SK-N-SH treated with all-trans-retinoic acid at 6 μM for 48 hours (cell line): ENCODE measurements at regions not wholly inside any gene's neighbourhood (a gene's known extent, or its start where the extent isn't known, plus 50 kb on each side); places are given as distances from the start of the nearest gene placed in this dataset.

Experiments used
- ATAC-seq: fragments of 200-7000 bp; cut with Tn5 transposase; 3 replicates; pipeline ENCODE4 v1.9.1; 2020; ENCODE audit warnings: mild to moderate bottlenecking, moderate library complexity
- CSDC2 ChIP-seq: fragments of 250-450 bp; sonication (Bioruptor Pico); IDR thresholded peaks from 2 replicates; pipeline ENCODE4 v1.5.0; 2020; ENCODE audit warnings: mild to moderate bottlenecking, moderate library complexity
- ESRRG ChIP-seq: fragments of 250-450 bp; sonication (Bioruptor Pico); IDR thresholded peaks from 2 replicates; pipeline ENCODE4 v1.6.1; 2021; ENCODE audit warnings: mild to moderate bottlenecking
- ISL1 ChIP-seq: fragments of 250-450 bp; sonication (Bioruptor Pico); IDR thresholded peaks from 2 replicates; pipeline ENCODE4 v2.1.2; 2022; ENCODE audit warnings: mild to moderate bottlenecking, moderate library complexity
- OSR1 ChIP-seq: fragments of 250-450 bp; sonication (Bioruptor Pico); IDR thresholded peaks from 2 replicates; pipeline ENCODE4 v1.8.0; 2022; ENCODE audit warnings: moderate library complexity, mild to moderate bottlenecking, inconsistent platforms
- PPARA ChIP-seq: fragments of 250-450 bp; sonication (Bioruptor Pico); IDR thresholded peaks from 2 replicates; pipeline ENCODE4 v1.5.0; 2020; ENCODE audit warnings: mild to moderate bottlenecking, borderline replicate concordance
- SNAI2 ChIP-seq: fragments of 250-450 bp; sonication (Bioruptor Pico); IDR thresholded peaks from 2 replicates; pipeline ENCODE4 v1.5.0; 2020; ENCODE audit warnings: mild to moderate bottlenecking, moderate library complexity
- TCF4 ChIP-seq: fragments of 250-450 bp; sonication (Bioruptor Pico); IDR thresholded peaks from 2 replicates; pipeline ENCODE4 v1.8.0; 2021; ENCODE audit warnings: mild to moderate bottlenecking, moderate library complexity, borderline replicate concordance
- ZFP30 ChIP-seq: fragments of 450-650 bp; formaldehyde crosslinking; IDR thresholded peaks from 2 replicates; pipeline ENCODE4 v1.5.0; 2022; ENCODE audit warnings: mild to moderate bottlenecking, moderate library complexity
- ZNF565 ChIP-seq: fragments of 450-650 bp; formaldehyde crosslinking; conservative IDR thresholded peaks from 2 replicates; pipeline ENCODE4 v1.5.0; 2020; ENCODE audit warnings: low read depth, mild to moderate bottlenecking, moderate library complexity
- ZNF70 ChIP-seq: fragments of 450-650 bp; formaldehyde crosslinking; IDR thresholded peaks from 2 replicates; pipeline ENCODE4 v1.5.0; 2020; ENCODE audit warnings: mild to moderate bottlenecking, moderate library complexity
- ZNF8 ChIP-seq: fragments of 450-650 bp; formaldehyde crosslinking; IDR thresholded peaks from 2 replicates; pipeline ENCODE4 v1.5.0; 2020; ENCODE audit warnings: mild to moderate bottlenecking, moderate library complexity
- TF ChIP-seq, protein P1 (sequence below): fragments of 250-450 bp; sonication (Bioruptor Pico); IDR thresholded peaks from 2 replicates; pipeline ENCODE4 v1.8.0; 2021; ENCODE audit warnings: low read depth, mild to moderate bottlenecking, moderate library complexity, borderline replicate concordance
- TF ChIP-seq, protein P2 (sequence below): fragments of 250-450 bp; sonication (Bioruptor Pico); IDR thresholded peaks from 2 replicates; pipeline ENCODE4 v1.5.1; 2021; ENCODE audit warnings: mild to moderate bottlenecking, moderate library complexity
- TF ChIP-seq, protein P3 (sequence below): fragments of 250-450 bp; sonication (Bioruptor Pico); IDR thresholded peaks from 2 replicates; pipeline ENCODE4 v1.5.1; 2020; ENCODE audit warnings: low read depth, mild to moderate bottlenecking, moderate library complexity
- TF ChIP-seq, protein P4 (sequence below): fragments of 250-450 bp; sonication (Bioruptor Pico); IDR thresholded peaks from 2 replicates; pipeline ENCODE4 v1.8.0; 2020; ENCODE audit warnings: mild to moderate bottlenecking, moderate library complexity, borderline replicate concordance

DNA sequence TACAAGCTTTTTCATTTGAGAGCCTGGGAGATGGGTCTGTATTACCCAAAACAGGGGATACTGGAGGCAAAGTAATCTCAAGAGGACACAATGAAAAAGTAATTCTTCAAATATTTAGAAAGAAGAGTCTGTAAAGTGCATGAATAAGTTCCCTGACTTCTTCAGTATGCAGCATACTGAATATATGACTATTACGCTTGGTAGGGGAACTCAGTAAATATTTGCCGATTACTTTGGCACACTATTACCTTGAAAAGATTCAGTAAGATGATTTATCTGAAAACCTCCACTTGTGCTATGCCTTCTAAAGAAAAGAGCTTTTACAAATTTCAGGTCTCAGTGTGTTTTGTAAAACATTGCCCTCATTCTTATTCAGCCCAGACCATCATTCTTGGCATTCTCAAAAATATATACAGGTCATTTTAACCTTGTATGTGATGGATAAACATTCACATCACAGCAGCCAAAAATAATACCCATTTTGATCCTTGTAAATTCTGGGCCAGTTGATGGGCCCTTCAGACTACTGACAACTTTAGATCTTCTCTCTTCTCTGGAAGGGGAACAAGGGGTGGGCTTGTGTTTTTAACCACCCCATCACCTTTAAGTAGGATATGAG, 125.9 kb downstream of the EDN1 start:
- ATAC-seq = no peak
- TF ChIP-seq PPARA (CRISPR knock-in tag) (no peak), SNAI2 (CRISPR knock-in tag) (no peak), ZNF70 (no peak), CSDC2 (CRISPR knock-in tag) (no peak), ESRRG (CRISPR knock-in tag) (no peak), ZFP30 (CRISPR knock-in tag) (no peak), ZNF565 (CRISPR knock-in tag) (no peak)
- TF ChIP-seq, protein P1, sequence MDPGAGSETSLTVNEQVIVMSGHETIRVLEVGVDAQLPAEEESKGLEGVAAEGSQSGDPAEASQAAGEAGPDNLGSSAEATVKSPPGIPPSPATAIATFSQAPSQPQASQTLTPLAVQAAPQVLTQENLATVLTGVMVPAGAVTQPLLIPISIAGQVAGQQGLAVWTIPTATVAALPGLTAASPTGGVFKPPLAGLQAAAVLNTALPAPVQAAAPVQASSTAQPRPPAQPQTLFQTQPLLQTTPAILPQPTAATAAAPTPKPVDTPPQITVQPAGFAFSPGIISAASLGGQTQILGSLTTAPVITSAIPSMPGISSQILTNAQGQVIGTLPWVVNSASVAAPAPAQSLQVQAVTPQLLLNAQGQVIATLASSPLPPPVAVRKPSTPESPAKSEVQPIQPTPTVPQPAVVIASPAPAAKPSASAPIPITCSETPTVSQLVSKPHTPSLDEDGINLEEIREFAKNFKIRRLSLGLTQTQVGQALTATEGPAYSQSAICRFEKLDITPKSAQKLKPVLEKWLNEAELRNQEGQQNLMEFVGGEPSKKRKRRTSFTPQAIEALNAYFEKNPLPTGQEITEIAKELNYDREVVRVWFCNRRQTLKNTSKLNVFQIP (CRISPR knock-in tag) = no peak
- TF ChIP-seq, protein P2, sequence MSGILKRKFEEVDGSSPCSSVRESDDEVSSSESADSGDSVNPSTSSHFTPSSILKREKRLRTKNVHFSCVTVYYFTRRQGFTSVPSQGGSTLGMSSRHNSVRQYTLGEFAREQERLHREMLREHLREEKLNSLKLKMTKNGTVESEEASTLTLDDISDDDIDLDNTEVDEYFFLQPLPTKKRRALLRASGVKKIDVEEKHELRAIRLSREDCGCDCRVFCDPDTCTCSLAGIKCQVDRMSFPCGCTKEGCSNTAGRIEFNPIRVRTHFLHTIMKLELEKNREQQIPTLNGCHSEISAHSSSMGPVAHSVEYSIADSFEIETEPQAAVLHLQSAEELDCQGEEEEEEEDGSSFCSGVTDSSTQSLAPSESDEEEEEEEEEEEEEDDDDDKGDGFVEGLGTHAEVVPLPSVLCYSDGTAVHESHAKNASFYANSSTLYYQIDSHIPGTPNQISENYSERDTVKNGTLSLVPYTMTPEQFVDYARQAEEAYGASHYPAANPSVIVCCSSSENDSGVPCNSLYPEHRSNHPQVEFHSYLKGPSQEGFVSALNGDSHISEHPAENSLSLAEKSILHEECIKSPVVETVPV (CRISPR knock-in tag) = no peak
- TF ChIP-seq, protein P3, sequence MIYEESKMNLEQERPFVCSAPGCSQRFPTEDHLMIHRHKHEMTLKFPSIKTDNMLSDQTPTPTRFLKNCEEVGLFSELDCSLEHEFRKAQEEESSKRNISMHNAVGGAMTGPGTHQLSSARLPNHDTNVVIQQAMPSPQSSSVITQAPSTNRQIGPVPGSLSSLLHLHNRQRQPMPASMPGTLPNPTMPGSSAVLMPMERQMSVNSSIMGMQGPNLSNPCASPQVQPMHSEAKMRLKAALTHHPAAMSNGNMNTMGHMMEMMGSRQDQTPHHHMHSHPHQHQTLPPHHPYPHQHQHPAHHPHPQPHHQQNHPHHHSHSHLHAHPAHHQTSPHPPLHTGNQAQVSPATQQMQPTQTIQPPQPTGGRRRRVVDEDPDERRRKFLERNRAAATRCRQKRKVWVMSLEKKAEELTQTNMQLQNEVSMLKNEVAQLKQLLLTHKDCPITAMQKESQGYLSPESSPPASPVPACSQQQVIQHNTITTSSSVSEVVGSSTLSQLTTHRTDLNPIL (CRISPR knock-in tag) = no peak
- TF ChIP-seq, all 23 proteins: peak for 0

DNA sequence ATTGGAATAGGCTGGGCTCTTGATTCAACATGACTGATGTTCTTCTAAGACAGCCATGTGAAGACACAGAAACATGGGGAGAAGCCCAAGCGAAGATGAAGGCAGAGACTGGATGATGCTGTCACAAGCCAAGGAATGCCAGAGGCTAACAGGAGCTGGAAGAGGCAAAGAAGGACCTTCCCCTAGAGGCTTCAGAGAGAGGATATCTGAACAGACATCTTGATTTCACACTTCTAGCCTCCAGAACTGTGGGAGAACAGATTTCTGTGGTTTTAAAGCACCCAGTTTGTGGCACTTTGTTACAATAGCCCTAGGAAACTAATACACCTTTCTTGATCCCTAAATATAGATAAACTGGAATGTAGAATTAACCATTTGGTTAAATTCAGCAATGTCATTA, 127.0 kb downstream of the EDN1 start:
- TF ChIP-seq TCF4 (CRISPR knock-in tag) (no peak), PPARA (CRISPR knock-in tag) (no peak)
- TF ChIP-seq, protein P3 (CRISPR knock-in tag) = no peak

DNA sequence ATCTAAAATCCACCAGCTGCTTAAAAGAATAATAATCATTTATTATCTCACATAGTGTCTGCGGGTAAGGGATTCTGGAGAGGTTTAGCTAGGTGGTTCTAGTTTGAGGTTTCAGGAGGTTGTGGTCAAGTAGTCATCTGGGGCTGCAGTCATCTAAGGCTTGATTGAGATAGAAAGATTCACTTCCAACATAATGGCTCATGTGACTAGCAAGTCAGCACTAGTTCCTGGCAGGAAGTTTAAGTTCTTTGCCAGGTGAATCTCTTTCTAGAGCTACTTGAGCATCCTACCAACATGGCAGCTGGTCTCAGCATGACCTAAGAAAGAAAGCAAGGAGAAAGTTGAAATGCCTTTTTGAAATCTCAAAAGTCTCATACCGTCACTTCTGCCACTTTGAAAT, 128.8 kb downstream of the EDN1 start:
- TF ChIP-seq, protein P4, sequence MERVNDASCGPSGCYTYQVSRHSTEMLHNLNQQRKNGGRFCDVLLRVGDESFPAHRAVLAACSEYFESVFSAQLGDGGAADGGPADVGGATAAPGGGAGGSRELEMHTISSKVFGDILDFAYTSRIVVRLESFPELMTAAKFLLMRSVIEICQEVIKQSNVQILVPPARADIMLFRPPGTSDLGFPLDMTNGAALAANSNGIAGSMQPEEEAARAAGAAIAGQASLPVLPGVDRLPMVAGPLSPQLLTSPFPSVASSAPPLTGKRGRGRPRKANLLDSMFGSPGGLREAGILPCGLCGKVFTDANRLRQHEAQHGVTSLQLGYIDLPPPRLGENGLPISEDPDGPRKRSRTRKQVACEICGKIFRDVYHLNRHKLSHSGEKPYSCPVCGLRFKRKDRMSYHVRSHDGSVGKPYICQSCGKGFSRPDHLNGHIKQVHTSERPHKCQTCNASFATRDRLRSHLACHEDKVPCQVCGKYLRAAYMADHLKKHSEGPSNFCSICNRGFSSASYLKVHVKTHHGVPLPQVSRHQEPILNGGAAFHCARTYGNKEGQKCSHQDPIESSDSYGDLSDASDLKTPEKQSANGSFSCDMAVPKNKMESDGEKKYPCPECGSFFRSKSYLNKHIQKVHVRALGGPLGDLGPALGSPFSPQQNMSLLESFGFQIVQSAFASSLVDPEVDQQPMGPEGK (CRISPR knock-in tag) = no peak
- no peak for TF ChIP-seq TCF4 (CRISPR knock-in tag)
- TF ChIP-seq ISL1 (CRISPR knock-in tag) = no peak
- no peak for ATAC-seq

More for the DNA sequence above, 127.0 kb downstream of the EDN1 start:
- ATAC-seq = no peak

DNA sequence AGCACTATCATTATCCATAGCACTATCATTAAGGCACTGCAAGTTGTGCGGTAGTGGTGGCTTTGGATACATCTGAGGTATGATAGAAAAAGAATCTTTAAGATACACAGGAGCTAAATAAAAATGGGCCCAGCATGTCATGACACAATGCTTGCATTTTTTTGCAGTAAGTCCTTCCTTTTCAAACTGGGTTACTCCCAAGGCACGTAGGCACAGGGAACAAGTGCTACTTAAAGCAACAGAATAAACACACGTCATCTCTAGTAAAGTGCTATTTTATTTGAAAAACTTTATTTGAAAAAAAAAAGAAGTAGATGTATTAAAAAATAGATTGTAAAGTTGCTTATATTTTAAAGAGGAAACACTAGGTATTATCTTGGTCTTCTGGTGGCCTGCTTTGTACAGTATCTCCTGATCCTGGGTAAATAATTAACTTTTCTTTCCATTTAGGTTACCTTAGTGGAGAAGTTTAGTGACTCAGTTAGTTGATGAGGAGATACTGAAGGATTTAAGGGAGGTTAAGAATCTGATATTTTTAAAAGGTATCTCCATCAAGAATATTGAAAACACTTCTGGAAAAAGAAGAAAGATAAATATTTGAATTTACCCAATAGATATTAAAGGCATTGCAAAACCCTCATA, 129.6 kb downstream of the EDN1 start:
- no peak for TF ChIP-seq ZNF8 (CRISPR knock-in tag)
- TF ChIP-seq OSR1 = no peak
- TF ChIP-seq, protein P2 (CRISPR knock-in tag) = no peak
- TF ChIP-seq ZNF70 = no peak
- TF ChIP-seq TCF4 (CRISPR knock-in tag) = no peak
- ATAC-seq = no peak

DNA sequence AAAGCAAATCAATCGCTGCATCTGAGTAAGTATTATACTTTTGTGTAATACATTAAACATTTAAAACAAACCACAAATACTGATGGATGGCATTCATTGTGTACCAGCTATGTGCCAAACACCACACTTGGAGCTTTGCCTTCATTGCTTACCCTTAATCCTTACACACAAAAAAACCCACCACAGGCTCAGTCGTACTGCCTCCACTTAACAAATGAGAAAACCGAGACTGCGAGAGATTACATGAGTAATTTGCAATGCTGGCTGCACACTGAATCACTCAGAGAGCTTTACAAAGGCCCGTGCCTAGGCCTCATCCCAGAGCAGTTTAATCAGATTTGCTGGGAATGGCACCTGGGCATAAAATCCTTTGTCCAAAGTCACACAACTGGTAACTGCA, 130.5 kb downstream of the EDN1 start:
- peak; percentile 41; the same call in 2 of the 3 replicates for ATAC-seq
- no peak for TF ChIP-seq ZNF8 (CRISPR knock-in tag)
- TF ChIP-seq ZNF70 = no peak
- TF ChIP-seq SNAI2 (CRISPR knock-in tag) = no peak
- TF ChIP-seq ISL1 (CRISPR knock-in tag) = no peak
- no peak for TF ChIP-seq PPARA (CRISPR knock-in tag)
